SK-N-SH treated with all-trans-retinoic acid at 6 μM for 48 hours (cell line): ENCODE measurements at regions not wholly inside any gene's neighbourhood (a gene's known extent, or its start where the extent isn't known, plus 50 kb on each side); places are given as distances from the start of the nearest gene placed in this dataset.

Experiments
- ARNTL ChIP-seq: fragments of 450-650 bp; formaldehyde crosslinking; IDR thresholded peaks from 2 replicates; pipeline ENCODE4 v1.5.0; 2020; ENCODE audit warnings: low read depth, mild to moderate bottlenecking, moderate library complexity, borderline replicate concordance
- CSDC2 ChIP-seq: fragments of 250-450 bp; sonication (Bioruptor Pico); IDR thresholded peaks from 2 replicates; pipeline ENCODE4 v1.5.0; 2020; ENCODE audit warnings: mild to moderate bottlenecking, moderate library complexity
- ESRRG ChIP-seq: fragments of 250-450 bp; sonication (Bioruptor Pico); IDR thresholded peaks from 2 replicates; pipeline ENCODE4 v1.6.1; 2021; ENCODE audit warnings: mild to moderate bottlenecking
- GLIS3 ChIP-seq: fragments of 250-450 bp; sonication (Bioruptor Pico); IDR thresholded peaks from 2 replicates; pipeline ENCODE4 v1.5.0; 2020; ENCODE audit warnings: mild to moderate bottlenecking, moderate library complexity
- OSR1 ChIP-seq: fragments of 250-450 bp; sonication (Bioruptor Pico); IDR thresholded peaks from 2 replicates; pipeline ENCODE4 v1.8.0; 2022; ENCODE audit warnings: moderate library complexity, mild to moderate bottlenecking, inconsistent platforms
- PATZ1 ChIP-seq: fragments of 250-450 bp; sonication (Bioruptor Pico); IDR thresholded peaks from 2 replicates; pipeline ENCODE4 v1.8.0; 2020; ENCODE audit warnings: mild to moderate bottlenecking, moderate library complexity, borderline replicate concordance
- PPARA ChIP-seq: fragments of 250-450 bp; sonication (Bioruptor Pico); IDR thresholded peaks from 2 replicates; pipeline ENCODE4 v1.5.0; 2020; ENCODE audit warnings: mild to moderate bottlenecking, borderline replicate concordance
- SNAI2 ChIP-seq: fragments of 250-450 bp; sonication (Bioruptor Pico); IDR thresholded peaks from 2 replicates; pipeline ENCODE4 v1.5.0; 2020; ENCODE audit warnings: mild to moderate bottlenecking, moderate library complexity
- TCF4 ChIP-seq: fragments of 250-450 bp; sonication (Bioruptor Pico); IDR thresholded peaks from 2 replicates; pipeline ENCODE4 v1.8.0; 2021; ENCODE audit warnings: mild to moderate bottlenecking, moderate library complexity, borderline replicate concordance
- TOX ChIP-seq: fragments of 250-450 bp; sonication (Bioruptor Pico); IDR thresholded peaks from 2 replicates; pipeline ENCODE4 v1.8.0; 2021; ENCODE audit warnings: mild to moderate bottlenecking, moderate library complexity, borderline replicate concordance
- ZFP3 ChIP-seq: fragments of 250-450 bp; sonication (Bioruptor Pico); IDR thresholded peaks from 2 replicates; pipeline ENCODE4 v1.5.0; 2020; ENCODE audit warnings: mild to moderate bottlenecking, moderate library complexity
- ZFP30 ChIP-seq: fragments of 450-650 bp; formaldehyde crosslinking; IDR thresholded peaks from 2 replicates; pipeline ENCODE4 v1.5.0; 2022; ENCODE audit warnings: mild to moderate bottlenecking, moderate library complexity
- ZNF565 ChIP-seq: fragments of 450-650 bp; formaldehyde crosslinking; conservative IDR thresholded peaks from 2 replicates; pipeline ENCODE4 v1.5.0; 2020; ENCODE audit warnings: low read depth, mild to moderate bottlenecking, moderate library complexity

GRCh38 chr6:121851056-121851455, 415.6 kb downstream of the GJA1 start:
- TF ChIP-seq ARNTL (CRISPR knock-in tag) (no peak), ZFP3 (CRISPR knock-in tag) (no peak), ESRRG (no peak), TCF4 (no peak), ZNF565 (CRISPR knock-in tag) (no peak), ZFP30 (CRISPR knock-in tag) (no peak), SNAI2 (no peak), OSR1 (CRISPR knock-in tag) (no peak), GLIS3 (no peak), PATZ1 (CRISPR knock-in tag) (no peak), TOX (CRISPR knock-in tag) (no peak), CSDC2 (CRISPR knock-in tag) (no peak), PPARA (CRISPR knock-in tag) (no peak)
